NCI-H748 (cell line): ENCODE measurements at regions not wholly inside any gene's neighbourhood (a gene's known extent, or its start where the extent isn't known, plus 50 kb on each side); places are given as distances from the start of the nearest gene placed in this dataset.

Experiments
- DNase-seq: peaks from one replicate; lab custom pipeline; 2025; ENCODE audit not compliant: unreplicated experiment; lab: John Stamatoyannopoulos, UW

GRCh38 chr5:142384014-142384413 is 59.2 kb upstream of the SPRY4 start:
- DNase-seq = no peak

- DNase-seq = no peak
These were observed 57.4 kb upstream of the SPRY4 start for GRCh38 chr5:142382186-142382585.

- no peak for DNase-seq
These were observed 54.2 kb upstream of the SPRY4 start for GRCh38 chr5:142378737-142379634.

- DNase-seq = no peak
These were observed 51.2 kb upstream of the SPRY4 start for GRCh38 chr5:142375944-142376411.
